ENCODE measurements at regions not wholly inside any gene's neighbourhood (a gene's known extent, or its start where the extent isn't known, plus 50 kb on each side); places are given as distances from the start of the nearest gene placed in this dataset.

DNA sequence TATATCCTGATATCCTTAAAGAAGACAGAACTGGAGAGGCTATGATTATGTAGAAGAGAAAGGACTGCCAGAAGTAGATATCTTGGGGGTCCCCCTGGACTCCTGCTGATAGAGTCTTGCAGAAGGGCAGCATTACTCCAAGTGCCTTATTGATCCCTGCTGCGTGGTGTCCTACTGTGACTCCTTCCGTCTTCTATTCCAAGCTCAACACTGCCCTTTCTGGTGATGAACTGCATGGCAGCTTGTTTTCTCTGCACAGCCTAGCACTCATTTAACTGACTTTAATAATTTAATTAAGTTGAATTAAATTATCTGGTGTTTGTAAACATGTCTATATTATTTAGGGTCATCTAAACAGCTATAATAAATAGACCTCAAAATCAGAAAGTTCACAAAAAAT is 194.1 kb upstream of the DSEL start:
- DNase-seq (ENCODE audit: low read depth in 1 of 2, low spot score in 2 of 2) (peak in 1 of 2 experiments; percentile 63), FAIRE-seq (peak; percentile 68)
- POLR2A ChIA-PET (ENCODE audit: partially characterized antibody), result interaction anchor here (0.6 kb wide), 1 partner anchor 208 kb away, joined by 4 read pairs; no protein-coding TSS in a partner anchor

More for the DNA sequence above, 194.1 kb upstream of the DSEL start:
- no peak overlapping the region for H3K4me2 ChIP-seq (ENCODE audit: insufficient read depth in 1 of 2, low read depth in 2 of 2, low read length in 2 of 2)
- H2BK12ac ChIP-seq (ENCODE audit: low read depth, low read length), result no peak overlapping the region
- CTCF ChIA-PET (ENCODE audit: partially characterized antibody), result interaction anchor here (0.8 to 5.0 kb wide), 26 partner anchors 10 to 490 kb away, joined by 3 to 46 read pairs (median 3); partner anchors contain the start of gene DSEL
- H2BK120ac ChIP-seq (replicated peaks; ENCODE audit: low read depth, low read length), result no peak overlapping the region
- no peaks in the 10 kb centered on the region for H3K36me3 ChIP-seq (ENCODE audit: control insufficient read depth in 2 of 4, insufficient read depth in 4 of 4, low read length in 3 of 4)
- no peak overlapping the region for H3K56ac ChIP-seq (replicated peaks; ENCODE audit: insufficient read length, low read depth, low read length)
- no peak overlapping the region for H2BK5ac ChIP-seq (ENCODE audit: low read depth, low read length)
- no peak overlapping the region for H3K4ac ChIP-seq (replicated peaks; ENCODE audit: insufficient read length, low read depth, low read length)
- H3K79me2 ChIP-seq (ENCODE audit: control insufficient read depth in 1 of 2, insufficient read depth in 2 of 2, low read length in 2 of 2), result no peaks in the 10 kb centered on the region
- no peak overlapping the region for H2AFZ ChIP-seq (ENCODE audit: low read length)
- H3K18ac ChIP-seq (ENCODE audit: extremely low read depth, low read length), result no peak overlapping the region
- no peak overlapping the region for H3K9ac ChIP-seq (replicated peaks in 1 of 4; ENCODE audit: extremely low read depth in 1 of 4, low read depth in 3 of 4, low read length in 3 of 4)
- TF ChIP-seq EGR1 (IDR thresholded peaks at IDR 0.05; ENCODE audit: borderline replicate concordance, low read depth, low read length) (no peak), CTCF (IDR thresholded peaks at IDR 0.05; ENCODE audit: control extremely low read depth in 1 of 3, insufficient read depth in 1 of 3, low read depth in 1 of 3, low read length in 3 of 3) (peak; percentile 28 to 67 (median 63)), RAD21 (IDR thresholded peaks at IDR 0.05 in 1 of 2, conservative IDR thresholded peaks at IDR 0.05 in 1 of 2; ENCODE audit: low read depth in 2 of 2, low read length in 2 of 2) (peak; percentile 74 to 81)
- H2BK20ac ChIP-seq (ENCODE audit: low read length), result no peak overlapping the region
- no peak overlapping the region for H4K91ac ChIP-seq (replicated peaks; ENCODE audit: insufficient read length, low read length)
- no peak overlapping the region for H2AK5ac ChIP-seq (ENCODE audit: low read depth, low read length)
- H3K79me1 ChIP-seq (ENCODE audit: low read depth, low read length), result no peaks in the 10 kb centered on the region
- no peak overlapping the region for H4K5ac ChIP-seq (ENCODE audit: insufficient read length, low read depth, low read length)
- H3K4me1 ChIP-seq (replicated peaks in 1 of 4; ENCODE audit: control insufficient read depth in 3 of 4, insufficient read depth in 4 of 4, low read length in 3 of 4), result peaks cover 0 to 3% (median 0%) of the 10 kb centered on the region in 4 experiments; a peak in 1 of 7 replicates
- H3K27me3 ChIP-seq (replicated peaks in 1 of 4; ENCODE audit: control insufficient read depth in 3 of 4, extremely low read depth in 1 of 4, insufficient read depth in 3 of 4, low read length in 3 of 4), result no peaks in the 10 kb centered on the region
- no peak overlapping the region for H3K23ac ChIP-seq (ENCODE audit: insufficient read length)
- no peaks in the 10 kb centered on the region for H4K20me1 ChIP-seq (replicated peaks in 1 of 2; ENCODE audit: control insufficient read depth in 1 of 2, insufficient read depth in 2 of 2, low read length in 2 of 2)
- H3K9me3 ChIP-seq (ENCODE audit: insufficient read depth in 2 of 2, low read depth in 1 of 2, low read length in 1 of 2), result no peaks in the 10 kb centered on the region
- H3K14ac ChIP-seq (ENCODE audit: insufficient read length), result no peak overlapping the region
- H4K8ac ChIP-seq (ENCODE audit: extremely low read depth, insufficient read depth, low read length), result no peak overlapping the region
- no peak overlapping the region for H2BK15ac ChIP-seq (ENCODE audit: low read length)
- no peaks in the 10 kb centered on the region; the same call in 1 of the 2 replicates for H3K23me2 ChIP-seq (ENCODE audit: low read depth, low read length)
- H3K27ac ChIP-seq (ENCODE audit: low read depth, low read length), result no peak overlapping the region
- no peak overlapping the region for H3K4me3 ChIP-seq (ENCODE audit: extremely low read depth in 1 of 4, insufficient read depth in 2 of 4, low read depth in 3 of 4, low read length in 4 of 4)
- WGBS, 2 experiments (ENCODE audit: extremely low coverage in 1 of 2, insufficient coverage in 1 of 2, insufficient read length in 1 of 2, insufficient replicate concordance in 2 of 2, low coverage in 1 of 2, low lambda C conversion rate in 2 of 2, missing lambda C conversion rate in 1 of 2), result 42% methylated on average over 2 of the region's 2 CpGs; no CpG with 5 or more reads in 1 of the 2 experiments
